H1 (cell line): ENCODE measurements at regions not wholly inside any gene's neighbourhood (a gene's known extent, or its start where the extent isn't known, plus 50 kb on each side); places are given as distances from the start of the nearest gene placed in this dataset.

ENCODE experiments used
- MAFK ChIP-seq: IDR thresholded peaks from 2 replicates; pipeline ENCODE4 v1.6.1; 2012; ENCODE audit warnings: low read depth, mild to moderate bottlenecking, improper control_type of control experiment, low read length
- SP4 ChIP-seq: IDR thresholded peaks from 2 replicates; pipeline ENCODE4 v1.6.1; 2012; ENCODE audit warnings: low read length, inconsistent platforms
- SUZ12 ChIP-seq: fragments of 200-600 bp; sonication (generic); IDR thresholded peaks from 2 replicates; pipeline ENCODE4 v1.6.1; 2012; ENCODE audit warnings: mild to moderate bottlenecking, inconsistent platforms, low read length, moderate library complexity, mixed read lengths

DNA sequence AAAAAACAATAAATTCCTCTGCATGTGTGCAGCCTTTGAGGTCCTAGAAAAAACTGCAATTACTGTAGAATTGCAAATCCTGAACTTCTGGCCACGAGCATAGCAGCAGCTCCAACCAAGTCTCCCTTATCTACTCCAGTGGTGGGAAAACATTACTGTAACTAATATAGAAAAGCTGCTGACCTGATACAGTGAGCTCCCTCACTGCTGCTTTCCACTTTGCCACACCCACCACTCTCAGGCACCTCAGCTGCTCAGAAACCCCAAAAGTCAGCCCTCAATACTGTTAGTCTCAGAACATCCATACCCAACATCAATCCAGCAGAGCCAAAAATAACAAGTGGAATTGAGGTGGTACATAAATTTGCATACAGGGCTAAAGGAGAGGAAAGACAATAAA, 192.5 kb downstream of the POU4F1 start (continued):
- TF ChIP-seq SUZ12 (no peak), MAFK (no peak), SP4 (no peak)
